ENCODE measurements at regions not wholly inside any gene's neighbourhood (a gene's known extent, or its start where the extent isn't known, plus 50 kb on each side); places are given as distances from the start of the nearest gene placed in this dataset.
A peak's percentile ranks its signal among the peaks of the same experiment; 100 is the strongest.
"Not testable (repeated sequence)": the region's sequence is repeated elsewhere in the genome, so short reads cannot be mapped to it uniquely, and the experiment has no call there.

DNA sequence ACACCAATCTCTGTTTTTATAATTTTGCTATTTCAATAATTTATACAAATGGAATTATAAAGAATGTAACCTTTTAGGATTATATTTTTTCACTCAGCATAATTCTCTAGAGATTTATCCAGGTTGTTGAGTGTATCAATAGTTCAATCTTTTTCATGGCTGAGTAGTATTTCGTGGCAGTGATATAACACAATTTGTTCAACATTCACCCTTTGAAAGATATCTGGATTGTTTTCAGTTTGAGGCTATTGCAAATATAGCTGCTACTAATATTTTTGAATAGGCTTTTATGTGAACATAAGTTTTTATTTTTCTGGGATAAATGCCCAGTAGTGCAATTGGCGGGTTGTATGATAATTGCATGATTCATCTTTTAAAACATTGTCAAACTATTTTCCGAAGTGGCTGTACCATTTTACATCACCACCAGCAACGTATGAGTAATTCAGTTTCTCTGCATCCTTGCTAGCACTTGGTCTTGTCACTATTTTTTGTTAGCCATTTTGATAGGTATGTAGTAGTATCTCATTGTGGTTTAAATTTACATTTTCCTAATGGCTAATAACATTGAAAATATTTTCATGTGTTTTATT, 55.6 kb upstream of the ABCD3 start:
- intact Hi-C loops (cut with DNase I) = no loop called here
- DNase-seq (ENCODE audit: missing footprints) (no peak), ATAC-seq (no peak)

DNA sequence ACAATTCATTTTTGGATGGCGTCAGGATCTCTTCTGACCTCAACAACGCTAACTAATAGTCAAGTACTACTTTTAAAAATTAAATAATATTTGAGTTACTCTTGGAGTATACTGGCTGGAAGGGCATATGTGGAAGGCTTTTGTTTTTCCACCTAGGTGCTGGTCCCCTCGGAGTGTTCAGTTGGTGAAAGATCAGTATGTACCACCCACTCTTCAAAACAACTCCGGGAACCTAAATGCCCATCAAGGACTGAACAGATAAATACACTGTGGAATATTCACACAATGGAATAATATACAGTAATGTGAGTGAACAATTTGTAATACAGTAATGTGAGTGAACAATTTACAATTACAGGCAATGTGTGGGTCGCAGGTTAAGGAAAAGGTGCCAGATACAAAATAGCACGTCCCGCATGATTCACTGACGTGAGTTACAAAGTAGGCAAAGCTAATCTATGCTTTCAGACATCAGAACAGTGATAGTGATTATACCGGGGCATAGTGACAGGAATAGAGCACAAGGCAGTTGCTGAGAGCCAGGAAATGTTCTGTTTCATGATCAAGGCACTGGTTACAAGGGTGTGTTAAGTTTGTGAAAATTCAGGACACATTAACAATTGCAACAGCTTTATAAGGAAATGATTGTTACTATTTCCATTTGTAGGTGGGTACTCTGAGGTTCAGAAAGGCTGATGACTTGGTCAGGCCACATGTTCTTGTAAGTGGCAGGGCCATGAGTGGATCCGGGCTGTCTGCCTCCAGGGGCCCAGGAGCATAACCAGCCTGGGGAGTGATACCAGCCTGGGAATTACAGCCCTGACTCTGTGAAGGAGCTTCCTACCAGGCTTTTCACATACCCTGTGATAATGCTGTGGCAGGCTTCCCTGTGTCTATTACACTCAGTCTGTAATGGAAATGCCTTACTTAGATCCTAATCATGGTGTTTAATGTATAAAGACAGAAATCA, 59.3 kb upstream of the ABCD3 start:
- peak; percentile 79 for ATAC-seq
- no peak for DNase-seq (ENCODE audit: missing footprints)
- intact Hi-C loops (cut with DNase I) = loop anchor here (5.0 kb wide), 1 partner anchor 103 kb away; no protein-coding TSS in a partner anchor

DNA sequence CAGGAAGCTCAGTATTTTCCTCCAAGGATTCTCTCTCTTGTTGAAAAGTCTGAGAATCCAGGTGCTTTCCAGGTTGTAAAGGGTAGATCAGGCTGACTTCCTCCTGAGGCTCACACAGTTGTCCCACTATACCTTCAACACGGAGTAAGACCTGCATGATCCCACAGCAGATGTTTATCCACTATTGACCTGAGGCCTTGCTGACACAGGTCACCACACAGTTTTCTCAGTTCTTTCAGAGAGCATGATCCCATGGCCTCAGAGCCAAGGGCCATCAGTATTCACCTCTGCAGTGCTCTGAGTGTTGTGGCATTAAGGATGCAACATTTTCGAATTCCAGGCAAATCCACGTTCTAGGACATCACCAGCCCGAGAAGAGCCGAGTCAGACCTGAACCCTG, 60.5 kb upstream of the ABCD3 start:
- intact Hi-C loops (cut with DNase I) = loop anchor here (5.0 kb wide), 1 partner anchor 105 kb away; no protein-coding TSS in a partner anchor
- ATAC-seq = no peak
- no peak for DNase-seq (ENCODE audit: missing footprints)

DNA sequence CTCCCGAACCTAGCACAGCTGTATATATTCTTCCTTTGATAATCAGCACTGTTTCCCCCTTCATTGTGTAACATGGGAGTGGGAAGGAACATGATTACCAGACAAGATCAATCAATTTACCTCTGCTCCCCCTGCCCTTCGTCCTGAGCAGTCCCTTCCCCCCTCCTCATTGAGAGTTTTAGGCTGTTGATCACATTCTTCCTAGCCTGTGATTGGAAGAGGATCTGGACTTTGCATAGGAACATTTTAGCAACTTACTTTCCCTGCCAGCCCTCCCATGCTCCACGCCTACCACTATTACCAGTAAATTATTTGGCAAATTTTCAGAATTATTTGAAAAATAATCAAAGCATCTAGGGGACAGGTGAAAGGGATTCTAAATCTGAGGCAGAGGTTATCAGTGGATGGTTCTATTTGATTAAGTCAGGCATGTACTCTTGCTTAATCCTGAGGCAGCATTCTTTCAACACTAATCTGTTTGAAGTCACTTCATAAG, 62.7 kb upstream of the ABCD3 start:
- ATAC-seq (no peak), DNase-seq (ENCODE audit: missing footprints) (no peak)
- intact Hi-C loops (cut with DNase I) = loop anchor here (5.0 kb wide), 1 partner anchor 107 kb away; no protein-coding TSS in a partner anchor

DNA sequence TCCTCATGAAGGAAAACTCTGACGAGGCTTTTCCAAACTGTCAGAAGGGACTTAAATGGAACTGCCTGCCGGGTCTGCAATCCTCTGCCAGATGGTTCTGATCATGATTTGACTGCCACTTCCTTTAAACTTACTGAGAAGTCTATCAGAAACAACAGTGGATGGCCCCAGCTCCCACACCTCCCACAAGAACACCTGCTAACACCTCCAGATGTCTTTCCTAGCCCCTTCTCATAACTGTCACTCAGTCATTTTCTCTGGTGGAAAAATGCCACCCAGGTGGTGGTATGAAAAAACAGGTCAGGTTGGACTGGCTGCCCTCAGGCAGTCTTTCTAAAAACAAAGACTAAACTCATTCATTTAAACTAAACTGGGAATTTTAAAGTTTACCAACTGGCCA, 66.7 kb upstream of the ABCD3 start:
- DNase-seq (ENCODE audit: missing footprints) (no peak), ATAC-seq (no peak)
- intact Hi-C loops (cut with DNase I) = no loop called here

DNA sequence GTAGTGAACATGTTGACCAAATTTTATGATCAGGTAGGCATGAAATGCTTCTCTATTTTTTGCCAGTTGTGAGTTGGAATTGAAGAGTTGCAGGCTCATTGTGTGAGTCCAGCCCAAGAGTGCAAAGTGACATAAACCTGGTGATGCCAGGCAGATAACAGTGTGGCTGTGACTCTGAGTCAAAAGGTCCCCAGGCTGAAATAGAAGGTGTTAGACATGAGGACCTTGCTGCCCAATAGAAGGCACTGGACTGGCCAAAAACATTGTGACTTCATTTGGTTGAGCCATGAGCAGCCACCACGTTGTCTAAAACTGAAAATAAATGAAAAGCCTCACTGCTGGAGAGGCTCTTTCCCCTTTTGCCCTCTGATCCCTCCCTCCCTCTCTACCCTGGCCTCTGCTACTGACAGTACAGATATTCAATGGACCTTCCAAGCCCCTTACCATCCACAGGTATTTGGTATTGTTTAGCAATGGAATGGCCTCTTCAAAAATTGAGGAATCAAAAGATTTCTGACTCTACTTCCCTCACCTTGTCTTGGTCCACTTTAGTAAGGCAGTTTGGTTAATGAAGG, 67.8 kb upstream of the ABCD3 start:
- intact Hi-C loops (cut with DNase I) = no loop called here
- ATAC-seq = peak; percentile 64
- no peak for DNase-seq (ENCODE audit: missing footprints)

DNA sequence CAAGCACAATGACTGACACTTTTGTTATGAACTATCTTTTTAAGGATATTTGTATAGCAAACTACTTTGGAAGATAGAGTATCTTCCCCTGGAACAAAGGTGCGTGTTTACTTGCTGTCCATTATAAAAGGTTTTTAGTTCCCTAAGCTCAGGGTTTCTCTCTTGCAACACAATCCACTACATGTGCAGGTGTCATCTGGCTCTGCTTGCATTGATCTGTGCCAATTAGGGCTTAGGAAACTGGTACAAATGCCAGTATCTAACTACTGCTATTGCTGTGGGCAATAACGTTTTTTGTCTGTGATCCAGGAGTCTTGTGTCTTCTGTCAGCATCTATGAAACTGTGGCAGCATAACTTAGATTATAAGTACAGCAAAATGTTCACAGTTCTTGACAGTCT, 68.3 kb upstream of the ABCD3 start:
- intact Hi-C loops (cut with DNase I) = no loop called here

DNA sequence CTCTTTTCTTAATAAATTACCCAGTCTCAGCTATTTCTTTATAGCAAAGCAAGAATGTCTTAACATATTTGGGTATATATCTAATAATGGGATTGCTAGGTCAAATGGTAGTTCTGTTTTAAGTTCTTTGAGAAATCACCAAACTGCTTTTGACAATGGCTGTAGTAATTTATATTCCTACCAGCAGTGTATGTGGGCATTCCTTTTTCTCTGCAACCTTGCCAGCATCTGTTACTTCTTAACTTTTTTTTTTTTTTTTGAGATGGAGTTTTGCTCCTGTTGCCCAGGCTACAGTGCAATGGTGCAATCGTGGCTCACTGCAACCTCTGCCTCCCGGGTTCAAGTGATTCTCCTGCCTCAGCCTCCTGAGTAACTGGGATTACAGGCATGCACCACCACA, 69.8 kb upstream of the ABCD3 start:
- intact Hi-C loops (cut with DNase I); DNase-seq (ENCODE audit: missing footprints); ATAC-seq: not testable (repeated sequence)

More for the DNA sequence above, 68.3 kb upstream of the ABCD3 start:
- ATAC-seq = peak; percentile 49
- DNase-seq (ENCODE audit: missing footprints) = no peak

DNA sequence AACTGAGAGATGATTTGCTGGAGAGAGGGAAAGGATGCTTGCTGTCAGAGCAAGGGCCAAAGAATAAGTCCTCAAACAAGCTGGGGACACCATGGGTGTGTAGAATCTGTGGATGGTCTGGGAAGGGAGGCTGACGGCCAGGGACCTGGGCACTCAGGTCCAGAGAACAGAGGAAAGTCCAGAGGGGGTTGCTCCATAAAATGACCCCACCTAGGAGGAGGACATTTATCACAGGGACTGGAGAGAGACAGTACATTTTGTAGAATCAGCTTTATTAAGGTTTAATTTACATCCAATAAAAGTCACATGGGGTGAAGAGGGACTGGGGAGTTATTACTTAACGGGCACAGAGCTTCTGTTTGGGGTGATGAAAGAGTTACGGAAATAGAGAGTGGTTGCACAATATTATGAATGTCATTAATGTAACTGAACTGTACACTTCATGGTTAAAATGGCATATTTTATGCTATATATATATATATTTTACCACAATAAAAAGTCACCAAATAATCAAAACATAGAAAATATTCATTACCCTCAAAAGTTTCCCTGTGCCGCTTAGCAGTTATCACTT, 73.0 kb upstream of the ABCD3 start:
- no peak for ATAC-seq
- intact Hi-C loops (cut with DNase I) = no loop called here
- no peak for DNase-seq (ENCODE audit: missing footprints)

DNA sequence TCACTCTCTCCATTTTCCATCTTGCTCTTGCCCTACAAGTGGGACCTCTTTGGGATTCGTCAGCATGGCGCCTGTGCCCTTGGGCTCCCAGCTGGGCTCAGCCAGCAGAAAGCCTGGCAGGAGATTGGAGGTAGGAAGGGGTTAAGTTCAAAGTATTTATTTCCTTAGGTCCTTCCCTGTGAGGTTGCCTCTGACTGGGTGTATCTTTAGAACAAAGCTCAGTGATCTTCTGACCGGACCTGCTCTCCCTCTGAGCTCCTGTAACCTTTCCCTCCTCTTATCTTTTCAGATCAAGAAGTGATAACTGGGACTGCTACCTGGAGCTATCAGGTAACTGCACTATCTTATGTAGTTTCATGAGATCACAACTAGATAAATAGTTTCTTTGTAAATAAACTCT, 75.8 kb upstream of the ABCD3 start:
- no peak for ATAC-seq
- no peak for DNase-seq (ENCODE audit: missing footprints)
- intact Hi-C loops (cut with DNase I) = no loop called here

DNA sequence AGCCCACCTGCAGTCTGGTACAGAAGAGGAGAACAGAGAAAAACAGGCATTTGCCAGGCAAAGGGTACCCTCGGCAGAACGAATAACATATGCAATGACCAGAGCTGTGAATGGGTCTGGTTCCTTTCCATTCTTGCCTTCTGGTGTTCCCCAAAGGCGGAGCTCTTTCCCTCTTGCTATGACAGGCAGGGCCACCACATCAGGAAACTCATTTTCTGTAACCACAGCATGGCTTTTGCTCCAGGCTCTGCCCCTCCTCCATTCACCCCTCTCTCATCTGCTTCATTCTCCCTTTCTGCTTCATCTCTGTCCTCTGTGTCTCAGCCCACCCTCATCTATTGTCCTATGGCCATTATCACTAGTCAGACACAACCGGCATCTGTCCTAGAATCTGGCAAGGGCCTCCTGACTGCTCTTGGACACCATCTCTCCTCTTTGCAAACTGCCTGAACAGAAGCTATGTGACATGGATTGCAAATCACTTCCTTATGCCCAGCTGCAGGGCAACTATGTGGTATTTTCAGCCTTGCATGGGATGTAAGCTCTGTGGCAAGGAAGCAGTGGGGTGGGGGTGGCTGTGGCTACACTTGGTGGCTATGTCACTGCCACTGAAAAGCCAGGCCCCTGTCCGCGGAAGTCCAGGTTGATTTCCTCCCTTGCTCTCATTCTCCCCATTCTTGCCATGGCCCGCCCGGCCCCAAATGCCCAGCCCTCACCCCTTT, 78.8 kb upstream of the ABCD3 start:
- ATAC-seq (no peak), DNase-seq (ENCODE audit: missing footprints) (no peak)
- intact Hi-C loops (cut with DNase I) = loop anchor here (5.0 kb wide), 1 partner anchor 123 kb away; no protein-coding TSS in a partner anchor

DNA sequence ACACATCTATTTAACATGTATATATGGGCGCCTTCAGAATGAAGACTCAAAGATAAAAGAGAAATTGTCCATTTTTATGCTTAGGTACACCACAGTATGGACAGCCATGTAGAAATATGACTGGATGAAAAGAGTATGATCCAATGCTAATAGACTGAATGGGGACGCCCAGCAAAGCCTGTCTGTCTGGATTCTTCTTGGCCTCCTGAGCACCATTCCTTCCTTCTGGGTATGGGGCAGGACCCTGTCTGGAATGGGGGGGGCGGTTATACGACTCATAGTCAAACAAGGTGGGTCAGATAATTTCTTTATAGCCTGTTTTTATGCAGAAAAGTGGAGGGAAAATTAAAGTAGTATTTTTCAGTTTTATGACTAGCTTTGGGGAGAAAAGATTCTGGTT, 81.2 kb upstream of the ABCD3 start:
- intact Hi-C loops (cut with DNase I) = loop anchor here (1.0 to 5.0 kb wide), 2 partner anchors 125 to 312 kb away; no protein-coding TSS in a partner anchor
- DNase-seq (ENCODE audit: missing footprints) = no peak

DNA sequence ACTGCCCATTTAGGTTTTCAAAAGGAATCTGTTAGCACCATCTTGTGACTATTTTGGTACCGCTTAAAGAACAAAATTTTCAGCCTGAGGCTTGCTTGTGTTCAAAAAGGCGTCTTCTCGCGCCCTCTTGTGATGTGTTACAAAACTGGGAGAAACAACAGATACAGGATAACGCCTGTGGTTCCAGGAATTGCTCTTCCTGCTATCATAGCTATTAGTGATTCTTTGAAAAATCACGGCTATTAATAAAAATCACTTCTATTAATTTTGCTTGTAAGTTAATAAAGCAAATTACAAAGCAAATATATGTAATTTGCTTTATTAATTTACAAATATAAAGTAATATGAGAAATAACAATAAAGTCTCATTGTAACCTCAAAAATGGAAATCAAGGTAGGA, 82.2 kb upstream of the ABCD3 start:
- ATAC-seq (peak; percentile 91), DNase-seq (ENCODE audit: missing footprints) (no peak)
- intact Hi-C loops (cut with DNase I) = loop anchor here (1.0 to 5.0 kb wide), 3 partner anchors 126 to 311 kb away; no protein-coding TSS in a partner anchor

More for the DNA sequence above, 81.2 kb upstream of the ABCD3 start:
- ATAC-seq = no peak

DNA sequence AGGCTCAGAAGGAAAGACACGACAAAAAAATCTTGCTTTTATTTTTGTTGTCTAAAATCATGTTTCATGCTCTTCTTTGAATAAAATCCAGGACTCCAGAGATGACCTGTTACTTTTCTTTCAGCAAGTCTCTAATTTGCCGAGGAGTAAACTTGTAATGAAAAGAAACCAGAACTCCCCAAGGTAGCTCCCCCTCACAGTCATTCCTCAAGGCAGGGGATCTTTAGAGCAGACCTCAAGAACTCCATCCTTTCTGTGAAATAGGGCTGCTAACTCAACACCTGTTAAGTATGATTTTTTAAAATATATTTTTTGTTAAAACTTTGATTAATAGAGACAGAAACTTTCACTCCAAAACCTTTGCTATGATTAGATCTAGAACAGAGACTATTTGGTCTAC, 82.7 kb upstream of the ABCD3 start:
- ATAC-seq = no peak
- intact Hi-C loops (cut with DNase I) = loop anchor here (1.0 to 5.0 kb wide), 2 partner anchors 127 to 274 kb away; no protein-coding TSS in a partner anchor
- no peak for DNase-seq (ENCODE audit: missing footprints)

DNA sequence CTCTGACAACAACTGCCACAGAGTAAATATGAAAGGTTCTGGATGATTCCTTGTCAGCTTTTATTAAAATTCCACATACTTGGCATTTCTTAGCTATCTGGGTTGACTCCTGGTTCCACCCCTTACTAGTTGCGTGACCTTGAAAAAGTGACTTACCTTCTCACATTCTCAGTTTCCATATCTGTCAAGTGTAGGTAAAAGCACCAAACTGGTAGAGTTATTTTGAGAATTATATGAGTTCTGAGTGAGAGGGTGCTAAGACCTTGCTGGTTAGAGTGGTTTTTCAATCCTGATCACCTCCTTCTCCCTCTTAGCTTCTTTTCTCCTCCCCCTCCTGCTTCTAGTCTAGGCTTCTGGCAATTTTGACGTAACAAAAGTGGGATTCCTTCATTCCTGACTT, 83.4 kb upstream of the ABCD3 start:
- no peak for ATAC-seq
- no peak for DNase-seq (ENCODE audit: missing footprints)
- intact Hi-C loops (cut with DNase I) = loop anchor here (1.0 to 5.0 kb wide), 2 partner anchors 128 to 273 kb away; no protein-coding TSS in a partner anchor

DNA sequence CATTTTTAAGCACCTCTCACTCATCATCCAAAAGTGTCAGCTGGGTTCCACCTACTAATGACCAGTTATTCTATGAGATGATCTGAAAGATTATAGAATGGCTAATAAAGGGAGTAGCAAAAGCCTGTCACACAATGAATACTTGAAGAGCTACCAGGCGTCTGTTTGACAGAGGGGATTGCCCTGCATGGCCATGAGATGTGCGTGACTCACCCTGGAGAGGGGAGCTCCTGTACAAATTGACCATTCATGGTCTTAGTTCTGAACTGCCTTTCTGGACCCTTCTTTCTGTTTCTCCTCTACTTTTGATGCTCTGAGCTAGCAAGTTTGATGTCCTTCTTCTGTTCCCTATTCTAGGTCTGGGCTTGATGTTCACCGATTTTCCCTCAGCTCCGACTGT, 85.2 kb upstream of the ABCD3 start:
- no peak for DNase-seq (ENCODE audit: missing footprints)
- intact Hi-C loops (cut with DNase I) = no loop called here
- no peak for ATAC-seq

DNA sequence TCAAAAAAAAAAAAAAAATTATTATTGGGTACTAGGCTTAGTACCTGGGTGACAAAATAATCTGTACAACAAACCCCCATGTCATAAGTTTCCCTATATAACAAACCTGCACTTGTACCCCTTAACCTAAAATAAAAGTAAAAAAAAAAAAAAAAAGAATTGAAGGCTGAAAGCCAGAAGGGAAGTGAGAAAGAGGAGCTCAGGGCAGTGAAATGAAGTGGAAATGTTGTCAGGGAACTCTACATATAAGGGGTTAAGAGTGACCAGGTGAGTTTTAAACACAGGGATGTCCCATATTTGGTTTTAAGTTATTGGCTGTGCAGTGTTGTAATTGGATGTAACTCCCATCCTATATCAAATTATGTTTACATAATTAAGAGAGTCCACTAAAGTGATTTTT, 85.7 kb upstream of the ABCD3 start:
- ATAC-seq (no peak), DNase-seq (ENCODE audit: missing footprints) (no peak)
- intact Hi-C loops (cut with DNase I) = no loop called here

DNA sequence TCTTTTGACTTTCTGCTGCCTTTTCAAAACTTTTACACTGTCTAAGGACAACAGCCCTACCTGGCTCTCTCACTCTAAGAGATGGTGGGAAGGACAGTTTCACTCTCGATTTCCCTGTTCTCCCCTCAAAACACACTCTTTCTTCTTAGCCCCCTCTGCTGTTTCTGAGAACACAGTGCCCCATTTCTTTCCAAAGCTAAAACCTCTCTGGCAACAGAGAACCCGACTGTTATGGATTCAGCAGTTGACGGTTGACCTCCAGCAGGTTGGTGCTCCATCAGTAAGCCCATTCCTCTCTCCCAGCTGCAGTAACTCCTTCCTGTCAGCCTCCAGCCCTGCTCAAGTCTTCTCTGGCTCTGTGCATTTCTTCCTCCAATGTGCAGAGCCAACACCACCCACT, 88.2 kb upstream of the ABCD3 start:
- no peak for DNase-seq (ENCODE audit: missing footprints)
- ATAC-seq = peak; percentile 20
- intact Hi-C loops (cut with DNase I) = loop anchor here (5.0 kb wide), 1 partner anchor 93 kb away; the partner anchor contains the start of gene ARHGAP29

Data from Right ventricle myocardium inferior (tissue), 1 donor.